BJ (cell line): ENCODE measurements at regions not wholly inside any gene's neighbourhood (a gene's known extent, or its start where the extent isn't known, plus 50 kb on each side); places are given as distances from the start of the nearest gene placed in this dataset. TPM values are rescaled to one million over a fixed set of nuclear protein-coding genes. Genes with fewer than 3 reads are reported as not detected.

ENCODE experiments used
- CTCF ChIA-PET: fragments of 350-600 bp; formaldehyde crosslinking; extraction: SDS; loops from one replicate; lab custom pipeline; 2021; ENCODE audit warnings: antibody characterized with exemption, inconsistent platforms; lab: Yijun Ruan, JAX
- POLR2A ChIA-PET: fragments of 300-600 bp; sonication (Branson Sonifier 250); formaldehyde crosslinking; extraction: SDS; loops from one replicate; lab custom pipeline; 2021; ENCODE audit warnings: antibody characterized with exemption; lab: Charles Lee
- DNase-seq: peaks from one replicate; pipeline ENCODE4 v3.0.0-alpha.2; 2011; ENCODE audit warnings: low read depth
- H3K27me3 ChIP-seq: 2 replicates; pipeline ENCODE4 v1.6.0; 2011; ENCODE audit warnings: low read length; ENCODE audit not compliant: control insufficient read depth, insufficient read depth
- H3K36me3 ChIP-seq: 2 replicates; pipeline ENCODE4 v1.5.1; 2011; ENCODE audit warnings: low read length; ENCODE audit not compliant: control insufficient read depth, insufficient read depth
- H3K4me3 ChIP-seq: 2 replicates; pipeline ENCODE4 v1.5.1; 2011; ENCODE audit warnings: low read depth, mild to moderate bottlenecking, control low read depth, low read length
- CTCF ChIP-seq: IDR thresholded peaks from 2 replicates; pipeline ENCODE4 v1.5.1; 2011; ENCODE audit warnings: low read depth, mild to moderate bottlenecking, control low read depth, inconsistent platforms, low read length, moderate library complexity; ENCODE audit not compliant: insufficient read depth
- small RNA-seq: library from RNA; depleted of rRNA; stranded (forward); fragments of <200 nt; gene quantifications from one replicate; pipeline ENCODE3, GENCODE V24; 2012; ENCODE audit warnings: low replicate concordance, low read depth; ENCODE audit not compliant: insufficient read length

GRCh38 chr18:66674286-66674685, 70.4 kb upstream of the CDH19 start:
- no peak for DNase-seq
- Histone ChIP-seq H3K27me3 (no peaks in the 10 kb centered on the region), H3K4me3 (no peak overlapping the region), H3K36me3 (no peaks in the 10 kb centered on the region)
- POLR2A ChIA-PET: no interaction called here
- CTCF ChIA-PET: no interaction called here
- TF ChIP-seq CTCF: no peak

DNA sequence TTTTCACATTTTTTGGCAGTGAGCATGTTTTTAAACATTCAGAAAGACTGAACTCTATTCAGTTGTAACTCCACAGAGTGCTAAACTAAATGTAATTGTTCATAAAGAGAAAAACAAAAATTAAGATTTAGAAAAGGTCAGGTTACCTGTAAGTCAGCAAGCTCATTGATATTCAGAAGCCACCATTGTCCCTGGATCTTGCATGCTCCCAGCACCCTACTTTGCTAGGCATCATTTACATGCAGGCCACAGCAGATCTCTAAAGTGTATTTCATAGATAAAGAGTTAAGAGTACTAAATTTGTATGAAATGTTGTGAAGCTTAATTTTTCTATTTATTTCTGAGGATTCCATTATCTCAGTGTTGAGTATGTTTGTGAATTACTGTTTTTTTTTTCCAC, 64.8 kb upstream of the CDH19 start:
- CTCF ChIA-PET: no interaction called here
- POLR2A ChIA-PET: no interaction called here

GRCh38 chr18:66662632-66663031, 58.7 kb upstream of the CDH19 start:
- TF ChIP-seq CTCF: no peak
- DNase-seq: no peak
- H3K36me3 ChIP-seq: no peaks in the 10 kb centered on the region
- no peak overlapping the region for H3K4me3 ChIP-seq
- H3K27me3 ChIP-seq: no peaks in the 10 kb centered on the region
- POLR2A ChIA-PET: no interaction called here
- CTCF ChIA-PET: no interaction called here

More for the DNA sequence above, 64.8 kb upstream of the CDH19 start:
- DNase-seq: no peak
- no peak overlapping the region for H3K4me3 ChIP-seq
- H3K36me3 ChIP-seq: no peaks in the 10 kb centered on the region
- H3K27me3 ChIP-seq: no peaks in the 10 kb centered on the region
- TF ChIP-seq CTCF: no peak

DNA sequence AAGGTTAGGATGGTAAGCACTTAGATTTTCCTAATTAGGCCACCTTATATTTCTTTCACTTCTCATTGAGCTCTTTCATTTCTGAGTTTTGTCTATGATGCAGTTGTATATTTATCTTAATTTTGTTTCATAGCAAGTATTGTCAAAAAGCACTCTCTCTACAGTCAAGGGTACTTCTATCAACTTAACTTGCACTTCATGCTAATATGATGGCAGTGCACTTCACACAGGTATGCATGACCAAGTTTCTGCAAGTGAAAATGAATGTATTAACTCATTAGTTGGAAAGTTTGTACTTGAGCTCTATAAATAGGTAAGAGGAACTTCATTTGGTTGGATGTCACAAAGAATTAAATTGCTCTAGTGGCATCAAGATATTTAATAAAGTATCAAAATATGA, 51.5 kb upstream of the CDH19 start:
- ChIA-PET CTCF (no interaction called here), POLR2A (no interaction called here)

More for the DNA sequence above, 51.5 kb upstream of the CDH19 start:
- Histone ChIP-seq H3K4me3 (no peak overlapping the region), H3K27me3 (no peaks in the 10 kb centered on the region), H3K36me3 (no peaks in the 10 kb centered on the region)
- no peak for TF ChIP-seq CTCF
- no peak for DNase-seq

Small RNA genes lying in the stretch of these regions (small RNA-seq; reads per million reads assigned to genes)
- gene AC091042.1: not detected
- not detected for gene MIR5011
- gene RNU6-1037P: not detected
- not detected for gene RPL31P9
